PC-3 (cell line): ENCODE measurements at regions not wholly inside any gene's neighbourhood (a gene's known extent, or its start where the extent isn't known, plus 50 kb on each side); places are given as distances from the start of the nearest gene placed in this dataset.
"Not testable (repeated sequence)": the region's sequence is repeated elsewhere in the genome, so short reads cannot be mapped to it uniquely, and the experiment has no call there.

Experiments
- ATAC-seq: fragments of 200-7000 bp; cut with Tn5 transposase; 2 replicates; pipeline ENCODE4 v1.9.1; 2020; ENCODE audit warnings: mild to moderate bottlenecking, moderate library complexity
- BruUV-seq: library from RNA; stranded (reverse); fragments of 400-500 nt; replicated peaks from 2 replicates; lab custom pipeline; 2021; lab: Mats Ljungman, UMichigan
- CTCF ChIA-PET: fragments of 300-600 bp; sonication (Branson Sonifier 250); formaldehyde crosslinking; loops from one replicate; lab custom pipeline; 2022; ENCODE audit warnings: antibody characterized with exemption; lab: Charles Lee
- POLR2A ChIA-PET: fragments of 300-600 bp; sonication (Branson Sonifier 250); formaldehyde crosslinking; loops from one replicate; lab custom pipeline; 2022; ENCODE audit warnings: antibody characterized with exemption; ENCODE audit not compliant: unreplicated experiment; lab: Charles Lee
- DNase-seq: peaks from one replicate; pipeline ENCODE4 v3.0.0-alpha.2; 2015
- H2AFZ ChIP-seq: fragments of 300-600 bp; sonication (generic); 2 replicates; pipeline ENCODE4 v1.6.0; 2016; ENCODE audit warnings: antibody characterized with exemption, low read length
- H3F3A ChIP-seq: fragments of 300-600 bp; sonication (generic); one replicate; pipeline ENCODE4 v1.6.0; 2017; ENCODE audit warnings: antibody characterized with exemption, low read length, control low read depth, mild to moderate bottlenecking; ENCODE audit not compliant: unreplicated experiment
- H3K27ac ChIP-seq: fragments of 300-600 bp; sonication (generic); 2 replicates; pipeline ENCODE4 v1.5.1; 2016; ENCODE audit warnings: mild to moderate bottlenecking, low read length
- H3K27me3 ChIP-seq: fragments of 300-600 bp; sonication (generic); 2 replicates; pipeline ENCODE4 v1.6.1; 2016; ENCODE audit warnings: low read length, mixed read lengths
- H3K36me3 ChIP-seq: fragments of 300-600 bp; sonication (generic); 2 replicates; pipeline ENCODE4 v1.6.1; 2016; ENCODE audit warnings: low read depth, mixed run types, low read length, mixed read lengths
- H3K4me1 ChIP-seq: fragments of 300-600 bp; sonication (generic); 2 replicates; pipeline ENCODE4 v1.5.1; 2016; ENCODE audit warnings: low read length; ENCODE audit not compliant: insufficient read depth
- H3K4me2 ChIP-seq: fragments of 300-600 bp; sonication (generic); 2 replicates; pipeline ENCODE4 v1.6.0; 2016; ENCODE audit warnings: low read length
- H3K4me3 ChIP-seq: fragments of 300-600 bp; sonication (generic); 2 replicates; pipeline ENCODE4 v1.5.1; 2016; ENCODE audit warnings: mild to moderate bottlenecking, low read length, mixed read lengths
- H3K79me2 ChIP-seq: fragments of 300-600 bp; sonication (generic); 2 replicates; pipeline ENCODE4 v1.6.1; 2017; ENCODE audit warnings: low read length, mixed read lengths
- H3K9ac ChIP-seq: fragments of 300-600 bp; sonication (generic); 2 replicates; pipeline ENCODE4 v1.6.0; 2016; ENCODE audit warnings: mild to moderate bottlenecking, low read length
- H3K9me2 ChIP-seq: fragments of 300-600 bp; sonication (generic); replicated peaks from 2 replicates; pipeline ENCODE4 v1.6.1; 2016; ENCODE audit warnings: mixed run types, low read length, mixed read lengths
- H3K9me3 ChIP-seq: fragments of 300-600 bp; sonication (generic); 2 replicates; pipeline ENCODE4 v1.6.1; 2016; ENCODE audit warnings: low read length, mixed read lengths
- H4K20me1 ChIP-seq: fragments of 300-600 bp; sonication (generic); 2 replicates; pipeline ENCODE4 v1.6.1; 2016; ENCODE audit warnings: low read length, mixed read lengths
- CTCF ChIP-seq: fragments of 300-600 bp; sonication (generic); conservative IDR thresholded peaks from 2 replicates; pipeline ENCODE4 v1.5.1; 2017; ENCODE audit warnings: antibody characterized with exemption, low read depth, mild to moderate bottlenecking, low read length
- EZH2 ChIP-seq: fragments of 300-600 bp; sonication (generic); IDR thresholded peaks from one replicate; pipeline ENCODE4 v1.6.1; 2017; ENCODE audit warnings: antibody characterized with exemption, mild to moderate bottlenecking, low read length; ENCODE audit not compliant: unreplicated experiment
- EZH2phosphoT487 ChIP-seq: fragments of 300-600 bp; sonication (generic); IDR thresholded peaks from 2 replicates; pipeline ENCODE4 v1.6.1; 2018; ENCODE audit warnings: mild to moderate bottlenecking, antibody characterized with exemption, low read length, borderline replicate concordance
- intact Hi-C: fragments of 100-400 bp; cut with micrococcal nuclease; formaldehyde crosslinking; loops from 2 replicates; pipeline ENCODE4 v1.9.0; 2023

- POLR2A ChIA-PET: no interaction called here
- BruUV-seq: no TSS peak
Measured at GRCh38 chr10:8283986-8284385, 229.5 kb downstream of the GATA3 start.

GRCh38 chr10:8285970-8286369 is 231.5 kb downstream of the GATA3 start:
- ATAC-seq, BruUV-seq, H3K4me2 ChIP-seq, DNase-seq, CTCF ChIA-PET, POLR2A ChIA-PET, H3K4me3 ChIP-seq, H2AFZ ChIP-seq, H3F3A ChIP-seq, H3K9me3 ChIP-seq, H3K27ac ChIP-seq, H3K79me2 ChIP-seq, H3K9ac ChIP-seq, H3K36me3 ChIP-seq, intact Hi-C loops, H3K4me1 ChIP-seq, H4K20me1 ChIP-seq, H3K9me2 ChIP-seq: not testable (repeated sequence)
- peaks cover 31% of the 10 kb centered on the region; the same call in 1 of the 2 replicates for H3K27me3 ChIP-seq

More at GRCh38 chr10:8283986-8284385, 229.5 kb downstream of the GATA3 start:
- no peak for TF ChIP-seq EZH2phosphoT487
- TF ChIP-seq CTCF: no peak
- no peak for TF ChIP-seq EZH2
- no peak overlapping the region for H3K4me3 ChIP-seq
- H3K9ac ChIP-seq: no peak overlapping the region
- H2AFZ ChIP-seq: no peak overlapping the region
- H3K4me2 ChIP-seq: no peak overlapping the region
- no peaks in the 10 kb centered on the region for H3K9me2 ChIP-seq
- CTCF ChIA-PET: no interaction called here
- H3K9me3 ChIP-seq: no peaks in the 10 kb centered on the region
- no peaks in the 10 kb centered on the region for H3K36me3 ChIP-seq
- H3K27ac ChIP-seq: no peak overlapping the region
- no peaks in the 10 kb centered on the region for H4K20me1 ChIP-seq
- peaks cover 25% of the 10 kb centered on the region; the same call in 1 of the 2 replicates for H3K27me3 ChIP-seq
- no peaks in the 10 kb centered on the region for H3F3A ChIP-seq
- H3K4me1 ChIP-seq: peaks cover 11% of the 10 kb centered on the region; the same call in 1 of the 2 replicates
- H3K79me2 ChIP-seq: no peaks in the 10 kb centered on the region
- intact Hi-C loops: no loop called here
- ATAC-seq: no peak
- peak; percentile 19 for DNase-seq

- Histone ChIP-seq H3F3A (no peaks in the 10 kb centered on the region), H3K4me3 (no peak overlapping the region), H3K4me2 (no peak overlapping the region), H3K36me3 (no peaks in the 10 kb centered on the region), H4K20me1 (no peaks in the 10 kb centered on the region), H3K9ac (no peak overlapping the region), H3K27me3 (peaks cover 31% of the 10 kb centered on the region; the same call in 1 of the 2 replicates), H3K27ac (no peak overlapping the region), H3K9me3 (no peaks in the 10 kb centered on the region), H3K79me2 (no peaks in the 10 kb centered on the region), H3K4me1 (0 out of 2 replicates have a peak, but pooled peaks cover 3% of the 10 kb centered on the region), H3K9me2 (no peaks in the 10 kb centered on the region), H2AFZ (no peak overlapping the region)
- no peak for TF ChIP-seq EZH2phosphoT487
- no peak for TF ChIP-seq CTCF
- no peak for ATAC-seq
- no peak for DNase-seq
- no TSS peak for BruUV-seq
- intact Hi-C loops: no loop called here
- CTCF ChIA-PET: no interaction called here
- POLR2A ChIA-PET: no interaction called here
Measured at GRCh38 chr10:8288600-8288999, 234.1 kb downstream of the GATA3 start.
